ENCODE measurements at regions not wholly inside any gene's neighbourhood (a gene's known extent, or its start where the extent isn't known, plus 50 kb on each side); places are given as distances from the start of the nearest gene placed in this dataset.

GRCh38 chr4:71237641-71238040 lies 101.2 kb upstream of the SLC4A4 start:
- Histone ChIP-seq H3K56ac (replicated peaks; ENCODE audit: insufficient read length, low read depth, low read length) (no peak overlapping the region), H2AK5ac (ENCODE audit: low read depth, low read length) (no peak overlapping the region), H3K27me3 (replicated peaks in 1 of 4; ENCODE audit: control insufficient read depth in 3 of 4, extremely low read depth in 1 of 4, insufficient read depth in 3 of 4, low read length in 3 of 4) (no peaks in the 10 kb centered on the region), H2BK120ac (replicated peaks; ENCODE audit: low read depth, low read length) (no peak overlapping the region), H4K20me1 (replicated peaks in 1 of 2; ENCODE audit: control insufficient read depth in 1 of 2, insufficient read depth in 2 of 2, low read length in 2 of 2) (no peaks in the 10 kb centered on the region), H3K36me3 (ENCODE audit: control insufficient read depth in 2 of 4, insufficient read depth in 4 of 4, low read length in 3 of 4) (no peaks in the 10 kb centered on the region), H3K23me2 (ENCODE audit: low read depth, low read length) (no peaks in the 10 kb centered on the region), H3K4ac (replicated peaks; ENCODE audit: insufficient read length, low read depth, low read length) (no peak overlapping the region), H3K27ac (ENCODE audit: low read depth, low read length) (no peak overlapping the region), H3K79me2 (ENCODE audit: control insufficient read depth in 1 of 2, insufficient read depth in 2 of 2, low read length in 2 of 2) (no peaks in the 10 kb centered on the region), H4K5ac (ENCODE audit: insufficient read length, low read depth, low read length) (no peak overlapping the region), H3K9ac (replicated peaks in 1 of 4; ENCODE audit: extremely low read depth in 1 of 4, low read depth in 3 of 4, low read length in 3 of 4) (no peak overlapping the region), H2BK15ac (ENCODE audit: low read length) (no peak overlapping the region), H4K8ac (ENCODE audit: extremely low read depth, insufficient read depth, low read length) (no peak overlapping the region), H3K79me1 (ENCODE audit: low read depth, low read length) (no peaks in the 10 kb centered on the region), H3K23ac (ENCODE audit: insufficient read length) (no peak overlapping the region), H3K18ac (ENCODE audit: extremely low read depth, low read length) (no peak overlapping the region), H3K4me1 (replicated peaks in 1 of 4; ENCODE audit: control insufficient read depth in 3 of 4, insufficient read depth in 4 of 4, low read length in 3 of 4) (no peaks in the 10 kb centered on the region), H4K91ac (replicated peaks; ENCODE audit: insufficient read length, low read length) (no peak overlapping the region), H3K4me2 (ENCODE audit: insufficient read depth in 1 of 2, low read depth in 2 of 2, low read length in 2 of 2) (no peak overlapping the region), H3K9me3 (ENCODE audit: insufficient read depth in 2 of 2, low read depth in 1 of 2, low read length in 1 of 2) (no peaks in the 10 kb centered on the region), H2BK5ac (ENCODE audit: low read depth, low read length) (no peak overlapping the region), H3K4me3 (ENCODE audit: extremely low read depth in 1 of 4, insufficient read depth in 2 of 4, low read depth in 3 of 4, low read length in 4 of 4) (no peak overlapping the region), H3K14ac (ENCODE audit: insufficient read length) (no peak overlapping the region), H2AFZ (ENCODE audit: low read length) (no peak overlapping the region), H2BK20ac (ENCODE audit: low read length) (no peak overlapping the region), H2BK12ac (ENCODE audit: low read depth, low read length) (no peak overlapping the region)
- CTCF ChIA-PET (ENCODE audit: partially characterized antibody), result interaction anchor here (2.6 kb wide), 1 partner anchor 32 kb away, joined by 8 read pairs; no protein-coding TSS in a partner anchor
- POLR2A ChIA-PET (ENCODE audit: partially characterized antibody), result no interaction called here
- FAIRE-seq (no peak), DNase-seq (ENCODE audit: low read depth in 1 of 2, low spot score in 2 of 2) (no peak)
- WGBS, 2 experiments (ENCODE audit: extremely low coverage in 1 of 2, insufficient coverage in 1 of 2, insufficient read length in 1 of 2, insufficient replicate concordance in 2 of 2, low coverage in 1 of 2, low lambda C conversion rate in 2 of 2, missing lambda C conversion rate in 1 of 2), result 85% methylated on average over 4 of the region's 4 CpGs; no CpG with 5 or more reads in 1 of the 2 experiments
- TF ChIP-seq RNF2 (IDR thresholded peaks at IDR 0.05; ENCODE audit: borderline replicate concordance, low read depth, low read length, missing control alignments, poor library complexity, severe bottlenecking) (no peak), CBX8 (IDR thresholded peaks at IDR 0.05; ENCODE audit: borderline replicate concordance, low read depth, low read length) (no peak), TBP (IDR thresholded peaks at IDR 0.05; ENCODE audit: low read depth, low read length) (no peak), USF2 (IDR thresholded peaks at IDR 0.05; ENCODE audit: low read length) (no peak), JUND (IDR thresholded peaks at IDR 0.05; ENCODE audit: low read length) (no peak), GABPA (IDR thresholded peaks at IDR 0.05; ENCODE audit: borderline replicate concordance, insufficient read depth, low read length) (no peak), RBBP5 (IDR thresholded peaks at IDR 0.05; ENCODE audit: borderline replicate concordance, low read depth, low read length) (no peak), KDM5A (IDR thresholded peaks at IDR 0.05; ENCODE audit: low read length) (no peak)
